H1 (cell line): ENCODE measurements at regions not wholly inside any gene's neighbourhood (a gene's known extent, or its start where the extent isn't known, plus 50 kb on each side); places are given as distances from the start of the nearest gene placed in this dataset.

Experiments
- ASH2L ChIP-seq: fragments of 200-600, 300-600 bp; sonication (generic); IDR thresholded peaks from one replicate; pipeline ENCODE4 v1.7.1; 2017; ENCODE audit warnings: low read length
- HDAC2 ChIP-seq, 2 experiments: fragments of 300-600 bp in 1 of 2; sonication (generic) in 1 of 2; IDR thresholded peaks; 2 replicates each; pipeline ENCODE4 v1.6.1; 2011 to 2012; ENCODE audit warnings: low read depth in 2 of 2, low read length in 2 of 2, mild to moderate bottlenecking in 2 of 2, moderate library complexity in 2 of 2, borderline replicate concordance in 1 of 2, inconsistent platforms in 1 of 2
- POU5F1 ChIP-seq: IDR thresholded peaks from 2 replicates; pipeline ENCODE4 v1.6.1; 2011; ENCODE audit warnings: low read depth, mild to moderate bottlenecking, low read length, moderate library complexity
- RFX5 ChIP-seq: IDR thresholded peaks from 2 replicates; pipeline ENCODE4 v1.6.1; 2011; ENCODE audit warnings: low read depth, low read length, improper control_type of control experiment, borderline replicate concordance

DNA sequence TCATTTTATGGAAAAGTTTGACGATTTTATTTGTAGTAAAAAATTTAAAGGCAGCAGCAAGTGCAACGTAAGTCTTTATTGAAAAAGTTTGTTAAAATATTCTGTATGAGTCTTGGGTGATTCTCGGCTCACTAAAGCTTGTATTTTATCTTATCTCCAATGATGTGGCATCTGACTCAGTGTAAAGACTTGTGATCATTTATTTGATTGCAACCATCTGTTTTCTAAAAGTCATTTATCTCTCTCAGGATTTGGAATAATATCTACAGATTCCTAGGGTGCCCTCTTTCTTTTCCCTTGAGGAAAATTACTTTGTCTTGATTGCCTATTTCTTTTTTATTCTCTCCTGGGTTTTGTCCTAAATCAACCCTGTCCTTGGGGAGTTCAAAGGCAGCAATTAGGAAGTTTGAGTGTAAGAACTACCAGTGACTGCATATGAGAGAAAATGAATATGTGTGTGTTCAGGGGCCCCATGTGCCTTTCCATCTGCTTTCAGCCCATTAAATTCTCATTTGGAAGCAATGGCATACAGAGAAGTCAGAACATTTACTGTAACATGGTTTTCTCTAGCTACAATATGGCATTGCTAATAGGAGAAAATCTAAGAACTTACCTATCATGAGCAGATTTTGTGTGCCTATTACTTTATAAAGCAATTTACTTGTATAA lies 575.0 kb upstream of the CHRM3 start (continued):
- TF ChIP-seq HDAC2 (IDR thresholded peaks at IDR 0.05; ENCODE audit: borderline replicate concordance in 1 of 2, low read depth in 2 of 2, low read length in 2 of 2): no peak
- TF ChIP-seq RFX5: no peak
- TF ChIP-seq POU5F1: no peak
- TF ChIP-seq ASH2L: no peak
